IMR-90 (cell line): ENCODE measurements at regions not wholly inside any gene's neighbourhood (a gene's known extent, or its start where the extent isn't known, plus 50 kb on each side); places are given as distances from the start of the nearest gene placed in this dataset.

Experiments
- ATAC-seq: fragments of 200-7000 bp; cut with Tn5 transposase; 2 replicates; pipeline ENCODE4 v1.9.1; 2020; ENCODE audit warnings: low read depth, mild to moderate bottlenecking, moderate library complexity
- BruUV-seq: library from RNA; stranded (reverse); fragments of 400-500 nt; replicated peaks from 2 replicates; lab custom pipeline; 2021; lab: Mats Ljungman, UMichigan
- CTCF ChIA-PET: fragments of 300-600 bp; formaldehyde crosslinking; extraction: SDS; loops from one replicate; lab custom pipeline; 2021; ENCODE audit warnings: antibody characterized with exemption; lab: Yijun Ruan, JAX
- POLR2A ChIA-PET: fragments of 300-600 bp; sonication (Branson Sonifier 250); formaldehyde crosslinking; loops from one replicate; lab custom pipeline; 2022; ENCODE audit warnings: antibody characterized with exemption; ENCODE audit not compliant: unreplicated experiment; lab: Charles Lee
- DNase-seq: peaks from one replicate; pipeline ENCODE4 v3.0.0; 2013
- H2AFZ ChIP-seq: replicated peaks from 2 replicates; pipeline ENCODE3; 2013; ENCODE audit warnings: low read length, mild to moderate bottlenecking; ENCODE audit not compliant: poor library complexity
- H2AK5ac ChIP-seq: 2 replicates; pipeline ENCODE4 v1.6.1; 2013; ENCODE audit warnings: low read depth, low read length, inconsistent platforms
- H2AK9ac ChIP-seq: replicated peaks from 2 replicates; pipeline ENCODE3; 2013; ENCODE audit warnings: mild to moderate bottlenecking, low read depth, low read length, moderate library complexity; ENCODE audit not compliant: poor library complexity
- H2BK120ac ChIP-seq: 2 replicates; pipeline ENCODE4 v1.6.1; 2013; ENCODE audit warnings: low read depth, low read length, inconsistent platforms
- H2BK15ac ChIP-seq: 3 replicates; pipeline ENCODE4 v1.6.1; 2013; ENCODE audit warnings: low read depth, low read length, inconsistent platforms
- H2BK20ac ChIP-seq: 2 replicates; pipeline ENCODE4 v1.6.1; 2013; ENCODE audit warnings: low read depth, mild to moderate bottlenecking, inconsistent platforms, low read length, moderate library complexity
- H2BK5ac ChIP-seq: 2 replicates; pipeline ENCODE4 v1.6.1; 2013; ENCODE audit warnings: mild to moderate bottlenecking, low read depth, low read length, inconsistent platforms; ENCODE audit not compliant: poor library complexity, severe bottlenecking
- H3K14ac ChIP-seq: replicated peaks from 2 replicates; pipeline ENCODE4 v1.6.1; 2013; ENCODE audit warnings: low read depth, low read length, inconsistent platforms
- H3K18ac ChIP-seq: 2 replicates; pipeline ENCODE4 v1.6.1; 2013; ENCODE audit warnings: low read depth, low read length, control low read depth
- H3K23ac ChIP-seq: 2 replicates; pipeline ENCODE4 v1.6.1; 2013; ENCODE audit warnings: low read depth, low read length, inconsistent platforms
- H3K27ac ChIP-seq: 2 replicates; pipeline ENCODE4 v1.5.1; 2013; ENCODE audit warnings: mild to moderate bottlenecking, control low read depth, low read length; ENCODE audit not compliant: insufficient read depth
- H3K27me3 ChIP-seq: 2 replicates; pipeline ENCODE4 v1.6.1; 2013; ENCODE audit warnings: low read length; ENCODE audit not compliant: control insufficient read depth, insufficient read depth
- H3K36me3 ChIP-seq: 2 replicates; pipeline ENCODE4 v1.6.1; 2013; ENCODE audit warnings: low read length, mixed read lengths; ENCODE audit not compliant: control insufficient read depth, insufficient read depth
- H3K4ac ChIP-seq: 2 replicates; pipeline ENCODE4 v1.6.1; 2013; ENCODE audit warnings: low read depth, low read length, inconsistent platforms
- H3K4me1 ChIP-seq: 2 replicates; pipeline ENCODE4 v1.6.1; 2013; ENCODE audit warnings: low read length, mixed read lengths; ENCODE audit not compliant: control insufficient read depth, insufficient read depth
- H3K4me2 ChIP-seq: 2 replicates; pipeline ENCODE4 v1.6.1; 2013; ENCODE audit warnings: low read depth, mild to moderate bottlenecking, control low read depth, low read length, moderate library complexity
- H3K4me3 ChIP-seq: 2 replicates; pipeline ENCODE4 v1.5.1; 2013; ENCODE audit warnings: low read depth, mild to moderate bottlenecking, control low read depth, low read length, moderate library complexity; ENCODE audit not compliant: insufficient read depth
- H3K56ac ChIP-seq: 2 replicates; pipeline ENCODE4 v1.6.1; 2013; ENCODE audit warnings: low read length, inconsistent platforms; ENCODE audit not compliant: insufficient read depth; ENCODE audit errors: extremely low read depth
- H3K79me1 ChIP-seq, 2 experiments: 2 replicates each; pipeline ENCODE4 v1.6.1; 2013; ENCODE audit warnings: low read length in 2 of 2, inconsistent platforms in 1 of 2, low read depth in 1 of 2
- H3K9ac ChIP-seq: 2 replicates; pipeline ENCODE4 v1.6.1; 2013; ENCODE audit warnings: low read depth, low read length, control low read depth
- H3K9me1 ChIP-seq: 2 replicates; pipeline ENCODE4 v1.6.1; 2013; ENCODE audit warnings: low read length, inconsistent platforms; ENCODE audit not compliant: insufficient read depth
- H3K9me3 ChIP-seq: 2 replicates; pipeline ENCODE4 v1.6.1; 2013; ENCODE audit warnings: low read length; ENCODE audit not compliant: control insufficient read depth, insufficient read depth
- H4K20me1 ChIP-seq: 2 replicates; pipeline ENCODE4 v1.6.1; 2013; ENCODE audit warnings: low read length, inconsistent platforms; ENCODE audit not compliant: insufficient read depth
- H4K5ac ChIP-seq: 2 replicates; pipeline ENCODE4 v1.6.1; 2013; ENCODE audit warnings: mild to moderate bottlenecking, low read depth, low read length, control low read depth
- H4K8ac ChIP-seq, 2 experiments: 2 replicates each; pipeline ENCODE4 v1.6.1; 2013; ENCODE audit warnings: low read depth in 2 of 2, low read length in 2 of 2, control low read depth in 1 of 2, inconsistent platforms in 1 of 2
- H4K91ac ChIP-seq: 2 replicates; pipeline ENCODE4 v1.6.1; 2013; ENCODE audit warnings: low read depth, low read length, inconsistent platforms; ENCODE audit not compliant: insufficient read depth
- BHLHE40 ChIP-seq: fragments of 150-350 bp; IDR thresholded peaks from 2 replicates; pipeline ENCODE4 v1.6.1; 2016; ENCODE audit warnings: mild to moderate bottlenecking, low read depth, low read length
- CEBPB ChIP-seq: IDR thresholded peaks from 2 replicates; pipeline ENCODE4 v1.6.1; 2012; ENCODE audit warnings: low read depth, low read length, improper control_type of control experiment
- CHD1 ChIP-seq: IDR thresholded peaks from 2 replicates; pipeline ENCODE4 v1.6.1; 2012; ENCODE audit warnings: low read depth, low read length, improper control_type of control experiment
- CTCF ChIP-seq: conservative IDR thresholded peaks from 2 replicates; pipeline ENCODE4 v1.5.1; 2012; ENCODE audit warnings: mild to moderate bottlenecking, low read depth, low read length, improper control_type of control experiment
- ELK1 ChIP-seq: fragments of 150-350 bp; IDR thresholded peaks from 2 replicates; pipeline ENCODE4 v1.6.1; 2016; ENCODE audit warnings: low read depth, mild to moderate bottlenecking, low read length, moderate library complexity, borderline replicate concordance
- FOS ChIP-seq: fragments of 150-350 bp; IDR thresholded peaks from 2 replicates; pipeline ENCODE4 v1.6.1; 2016; ENCODE audit warnings: low read depth, low read length
- MAFK ChIP-seq: IDR thresholded peaks from 2 replicates; pipeline ENCODE4 v1.6.1; 2012; ENCODE audit warnings: low read depth, low read length, improper control_type of control experiment
- MAZ ChIP-seq: IDR thresholded peaks from 2 replicates; pipeline ENCODE4 v1.6.1; 2012; ENCODE audit warnings: low read depth, mild to moderate bottlenecking, low read length, improper control_type of control experiment, moderate library complexity, borderline replicate concordance
- MXI1 ChIP-seq: IDR thresholded peaks from 2 replicates; pipeline ENCODE4 v1.6.1; 2012; ENCODE audit warnings: low read depth, mild to moderate bottlenecking, low read length, moderate library complexity, borderline replicate concordance
- POLR2A ChIP-seq: IDR thresholded peaks from 2 replicates; pipeline ENCODE4 v1.6.1; 2012; ENCODE audit warnings: mild to moderate bottlenecking, low read depth, low read length
- RAD21 ChIP-seq: IDR thresholded peaks from 2 replicates; pipeline ENCODE4 v1.6.1; 2012; ENCODE audit warnings: low read length, improper control_type of control experiment
- RCOR1 ChIP-seq: IDR thresholded peaks from 2 replicates; pipeline ENCODE4 v1.6.1; 2012; ENCODE audit warnings: mild to moderate bottlenecking, low read length, improper control_type of control experiment; ENCODE audit not compliant: insufficient replicate concordance
- SMC3 ChIP-seq: fragments of 150-350 bp; IDR thresholded peaks from 2 replicates; pipeline ENCODE4 v1.6.1; 2016; ENCODE audit warnings: low read depth, mild to moderate bottlenecking, antibody characterized with exemption, low read length, moderate library complexity
- WGBS, 2 experiments: methylation state at CpG; one replicate each; pipeline versions ENCODE4 v1.1.5 to v1.1.7; 2013; ENCODE audit warnings: missing lambda C conversion rate in 2 of 2; ENCODE audit not compliant: insufficient read length in 1 of 2; ENCODE audit errors: extremely low coverage in 2 of 2; 5-methylcytosine and 5-hydroxymethylcytosine counted together
- dilution Hi-C: fragments of 300-500 bp; cut with HindIII; formaldehyde crosslinking; loops from one replicate; pipeline ENCODE4 v1.14.3; 2018; ENCODE audit warnings: low sequenced_read_pairs; ENCODE audit not compliant: unreplicated experiment
- in situ Hi-C: fragments of 300-500 bp; cut with MboI; formaldehyde crosslinking; loops from 3 replicates; pipeline ENCODE4 v1.14.3; 2019; ENCODE audit warnings: low sequenced_read_pairs, inconsistent platforms, mixed read lengths
- intact Hi-C: fragments of 100-400 bp; cut with micrococcal nuclease; formaldehyde crosslinking; loops from 2 replicates; pipeline ENCODE4 v1.10.0; 2022
- TF ChIP-seq, protein P1 (sequence below): fragments of 150-350 bp; IDR thresholded peaks from 2 replicates; pipeline ENCODE4 v1.6.1; 2017; ENCODE audit warnings: mild to moderate bottlenecking, antibody characterized with exemption, low read length, low read depth

DNA sequence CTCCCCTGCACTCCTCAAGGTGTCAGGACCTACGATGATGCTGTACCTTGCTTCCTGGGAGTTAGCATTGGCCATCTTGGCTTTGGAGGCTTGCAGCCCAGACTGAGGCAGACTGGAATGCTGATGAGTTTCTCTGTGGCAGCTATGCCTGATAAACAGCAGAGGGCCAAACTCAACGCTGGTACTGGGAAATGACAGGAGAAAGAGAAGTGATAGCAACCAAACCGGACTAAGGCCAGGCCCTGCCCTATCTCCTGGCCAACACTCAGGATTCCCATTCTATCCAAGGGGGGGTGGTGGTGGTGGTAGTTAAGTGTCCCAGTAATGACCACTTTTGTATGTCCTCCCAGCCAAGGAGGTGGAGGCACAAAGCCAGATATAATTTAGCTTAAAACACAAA lies 90.0 kb upstream of the DTNBP1 start:
- H2BK5ac ChIP-seq: no peak overlapping the region
- no peak overlapping the region for H3K23ac ChIP-seq
- H2BK120ac ChIP-seq: no peak overlapping the region
- no peak overlapping the region for H3K27ac ChIP-seq
- dilution Hi-C loops: no loop called here
- intact Hi-C loops: no loop called here
- no peak overlapping the region for H2BK15ac ChIP-seq
- no CpG with 5 or more reads among the region's 3 CpGs for WGBS, 2 experiments
- H3K4me3 ChIP-seq: no peak overlapping the region
- no peak overlapping the region for H3K4me2 ChIP-seq
- H3K9me1 ChIP-seq: 0 out of 2 replicates have a peak, but pooled peaks cover 4% of the 10 kb centered on the region
- no peak for DNase-seq
- no peak overlapping the region for H4K91ac ChIP-seq
- H4K20me1 ChIP-seq: no peaks in the 10 kb centered on the region
- no peak overlapping the region for H3K4ac ChIP-seq
- no peak overlapping the region for H2AK9ac ChIP-seq
- no peak overlapping the region for H3K9ac ChIP-seq
- no peaks in the 10 kb centered on the region for H3K36me3 ChIP-seq
- no peak overlapping the region for H4K8ac ChIP-seq
- BruUV-seq: no TSS peak
- H3K9me3 ChIP-seq: no peaks in the 10 kb centered on the region
- TF ChIP-seq SMC3 (no peak), MAZ (no peak), CTCF (no peak), CEBPB (no peak), BHLHE40 (no peak), MXI1 (no peak), FOS (no peak), RCOR1 (no peak), CHD1 (no peak), MAFK (no peak), RAD21 (no peak), ELK1 (no peak), POLR2A (no peak)
- TF ChIP-seq, protein P1, sequence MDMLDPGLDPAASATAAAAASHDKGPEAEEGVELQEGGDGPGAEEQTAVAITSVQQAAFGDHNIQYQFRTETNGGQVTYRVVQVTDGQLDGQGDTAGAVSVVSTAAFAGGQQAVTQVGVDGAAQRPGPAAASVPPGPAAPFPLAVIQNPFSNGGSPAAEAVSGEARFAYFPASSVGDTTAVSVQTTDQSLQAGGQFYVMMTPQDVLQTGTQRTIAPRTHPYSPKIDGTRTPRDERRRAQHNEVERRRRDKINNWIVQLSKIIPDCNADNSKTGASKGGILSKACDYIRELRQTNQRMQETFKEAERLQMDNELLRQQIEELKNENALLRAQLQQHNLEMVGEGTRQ: no peak
- no peak overlapping the region for H3K56ac ChIP-seq
- no peak overlapping the region for H4K5ac ChIP-seq
- no peak overlapping the region for H2BK20ac ChIP-seq
- CTCF ChIA-PET: interaction anchor here (0.6 kb wide), 1 partner anchor 18 kb away, joined by 6 read pairs; no protein-coding TSS in a partner anchor
- peaks cover 2% of the 10 kb centered on the region; the same call in 1 of the 2 replicates for H3K27me3 ChIP-seq
- no peak overlapping the region for H2AFZ ChIP-seq
- no peaks in the 10 kb centered on the region for H3K79me1 ChIP-seq
- no peak overlapping the region for H3K18ac ChIP-seq
- no peak overlapping the region for H3K14ac ChIP-seq
- POLR2A ChIA-PET: no interaction called here
- in situ Hi-C loops: no loop called here
- no peaks in the 10 kb centered on the region for H3K4me1 ChIP-seq
- ATAC-seq: no peak
- H2AK5ac ChIP-seq: no peak overlapping the region
